ENCODE measurements at regions not wholly inside any gene's neighbourhood (a gene's known extent, or its start where the extent isn't known, plus 50 kb on each side); places are given as distances from the start of the nearest gene placed in this dataset.

- no peak for TF ChIP-seq GATA1 (IDR thresholded peaks at IDR 0.05; ENCODE audit: low read depth, low read length)
- TF ChIP-seq POLR2A (IDR thresholded peaks at IDR 0.05; ENCODE audit: low read length): no peak
- DNase-seq: no peak
Measured at GRCh38 chr5:120035181-120035580, 405.8 kb downstream of the FAM170A start.

GRCh38 chr5:120035815-120036577 is 406.6 kb downstream of the FAM170A start:
- no peak for DNase-seq
- TF ChIP-seq POLR2A (IDR thresholded peaks at IDR 0.05; ENCODE audit: low read length): no peak
- TF ChIP-seq GATA1 (IDR thresholded peaks at IDR 0.05; ENCODE audit: low read depth, low read length): no peak

GRCh38 chr5:120037451-120037850 is 408.1 kb downstream of the FAM170A start:
- TF ChIP-seq POLR2A (IDR thresholded peaks at IDR 0.05; ENCODE audit: low read length): no peak
- no peak for TF ChIP-seq GATA1 (IDR thresholded peaks at IDR 0.05; ENCODE audit: low read depth, low read length)
- no peak for DNase-seq

- no peak for DNase-seq
Measured at GRCh38 chr5:120039111-120039510, 409.8 kb downstream of the FAM170A start.

GRCh38 chr5:120043431-120043830 is 414.1 kb downstream of the FAM170A start:
- no peak for DNase-seq
- TF ChIP-seq POLR2A (IDR thresholded peaks at IDR 0.05; ENCODE audit: low read length): no peak
- no peak for TF ChIP-seq GATA1 (IDR thresholded peaks at IDR 0.05; ENCODE audit: low read depth, low read length)

More at GRCh38 chr5:120039111-120039510, 409.8 kb downstream of the FAM170A start:
- no peak for TF ChIP-seq GATA1 (IDR thresholded peaks at IDR 0.05; ENCODE audit: low read depth, low read length)

GRCh38 chr5:120052916-120053828 is 410.9 kb upstream of the PRR16 start:
- TF ChIP-seq POLR2A (IDR thresholded peaks at IDR 0.05; ENCODE audit: low read length): no peak
- TF ChIP-seq GATA1 (IDR thresholded peaks at IDR 0.05; ENCODE audit: low read depth, low read length): no peak
- no peak for DNase-seq

- DNase-seq: no peak
- TF ChIP-seq POLR2A (IDR thresholded peaks at IDR 0.05; ENCODE audit: low read length) (no peak), GATA1 (IDR thresholded peaks at IDR 0.05; ENCODE audit: low read depth, low read length) (no peak)
Measured at GRCh38 chr5:120053841-120054240, 410.3 kb upstream of the PRR16 start.

GRCh38 chr5:120055858-120056257 is 408.2 kb upstream of the PRR16 start:
- TF ChIP-seq POLR2A (IDR thresholded peaks at IDR 0.05; ENCODE audit: low read length) (no peak), GATA1 (IDR thresholded peaks at IDR 0.05; ENCODE audit: low read depth, low read length) (no peak)
- peak; percentile 10 to 16 for DNase-seq

GRCh38 chr5:120062515-120062917 is 401.6 kb upstream of the PRR16 start:
- TF ChIP-seq GATA1 (IDR thresholded peaks at IDR 0.05; ENCODE audit: low read depth, low read length): no peak
- TF ChIP-seq POLR2A (IDR thresholded peaks at IDR 0.05; ENCODE audit: low read length): no peak
- DNase-seq: no peak

GRCh38 chr5:120072068-120072761 is 391.9 kb upstream of the PRR16 start:
- no peak for TF ChIP-seq POLR2A (IDR thresholded peaks at IDR 0.05; ENCODE audit: low read length)
- no peak for TF ChIP-seq GATA1 (IDR thresholded peaks at IDR 0.05; ENCODE audit: low read depth, low read length)
- DNase-seq: no peak

GRCh38 chr5:120073722-120074121 is 390.4 kb upstream of the PRR16 start:
- no peak for DNase-seq
- TF ChIP-seq GATA1 (IDR thresholded peaks at IDR 0.05; ENCODE audit: low read depth, low read length) (no peak), POLR2A (IDR thresholded peaks at IDR 0.05; ENCODE audit: low read length) (no peak)

GRCh38 chr5:120080781-120081180 is 383.3 kb upstream of the PRR16 start:
- no peak for DNase-seq
- TF ChIP-seq POLR2A (IDR thresholded peaks at IDR 0.05; ENCODE audit: low read length) (no peak), GATA1 (IDR thresholded peaks at IDR 0.05; ENCODE audit: low read depth, low read length) (no peak)

GRCh38 chr5:120082316-120083068 is 381.6 kb upstream of the PRR16 start:
- TF ChIP-seq GATA1 (IDR thresholded peaks at IDR 0.05; ENCODE audit: low read depth, low read length) (no peak), POLR2A (IDR thresholded peaks at IDR 0.05; ENCODE audit: low read length) (no peak)
- no peak for DNase-seq

Measured in erythroblast (primary cell).